Urothelium cell line (cell line): ENCODE measurements at regions not wholly inside any gene's neighbourhood (a gene's known extent, or its start where the extent isn't known, plus 50 kb on each side); places are given as distances from the start of the nearest gene placed in this dataset.

Source experiments
- DNase-seq: peaks from one replicate; pipeline ENCODE4 v3.0.0; 2011; ENCODE audit warnings: low spot score, mixed read lengths
- FAIRE-seq: peaks from 2 replicates; lab custom pipeline; 2011; peaks lifted over from hg19 to GRCh38; lab: Jason Lieb, UNC

DNA sequence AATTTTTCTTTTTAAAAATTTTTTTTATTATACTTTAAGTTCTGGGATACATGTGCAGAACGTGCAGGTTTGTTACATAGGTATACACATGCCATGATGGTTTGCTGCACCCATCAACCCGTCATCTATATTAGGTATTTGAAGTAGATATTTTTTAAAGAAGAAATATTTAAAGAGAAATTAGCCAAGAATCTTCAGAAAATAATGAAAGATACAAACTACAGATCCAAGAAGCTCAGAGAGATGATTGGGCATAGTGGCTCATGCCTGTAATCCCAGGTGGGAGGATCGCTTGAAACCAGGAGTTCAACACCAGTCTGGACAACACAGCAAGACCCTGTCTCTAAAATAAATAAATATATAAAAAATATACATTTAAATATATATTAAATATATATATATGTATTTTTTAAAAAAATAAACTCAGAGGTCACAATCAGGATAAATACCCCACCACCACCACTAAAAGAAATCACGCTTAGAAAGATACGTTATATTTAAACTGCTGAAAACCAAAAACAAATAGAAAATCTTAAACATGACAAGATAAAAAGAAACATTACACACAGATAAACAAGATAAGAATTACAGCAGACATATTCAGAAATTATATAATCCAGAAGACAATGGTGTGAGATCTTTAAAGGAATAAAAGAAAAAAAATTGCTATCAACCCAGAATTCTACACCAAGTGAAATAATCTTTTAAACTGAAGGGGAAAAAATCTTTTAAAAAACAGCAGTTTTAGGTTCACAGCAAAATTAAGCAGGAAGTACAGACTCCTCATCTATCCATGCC is 57.5 kb downstream of the CSF2 start:
- FAIRE-seq = no peak
- DNase-seq = no peak

DNA sequence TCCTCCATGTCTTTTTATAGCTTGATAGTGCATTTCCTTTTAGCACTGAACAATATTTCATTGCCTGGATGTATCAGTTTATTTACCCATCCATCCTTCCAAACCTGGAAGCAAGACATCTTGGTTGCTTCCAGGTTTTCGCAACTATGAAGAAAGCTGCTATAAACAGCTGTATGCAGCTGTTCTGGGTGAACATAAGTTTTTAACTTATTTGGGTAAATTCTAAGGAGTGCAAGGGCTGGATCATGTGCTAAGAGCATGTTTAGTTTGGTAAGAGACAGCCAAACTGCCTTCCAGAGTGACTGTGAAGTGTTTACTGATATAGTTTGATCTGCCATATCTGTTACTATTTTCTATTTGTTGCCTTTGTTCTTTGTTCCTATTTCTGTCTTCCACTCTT is 58.5 kb downstream of the CSF2 start:
- DNase-seq (no peak), FAIRE-seq (no peak)

DNA sequence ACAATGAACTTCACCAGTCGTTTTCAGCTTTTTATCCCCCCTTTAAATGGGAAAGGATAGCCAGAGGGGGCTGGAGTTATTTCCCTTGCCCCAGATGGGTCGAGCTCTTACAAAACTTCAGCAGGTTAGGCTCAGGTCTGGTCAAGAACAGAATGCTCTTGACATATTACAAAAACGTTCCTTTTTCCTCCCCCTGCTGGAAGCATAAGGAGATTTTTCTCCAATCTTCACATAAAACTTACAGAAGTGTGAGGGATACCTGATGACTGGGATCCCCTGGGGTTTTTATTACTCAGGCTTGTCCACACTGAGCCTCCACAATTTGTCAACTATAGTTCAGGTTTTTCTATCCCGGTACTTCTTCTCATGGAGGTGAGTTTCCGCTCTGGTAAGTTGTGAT is 60.8 kb downstream of the CSF2 start:
- DNase-seq = no peak
- no peak for FAIRE-seq

- FAIRE-seq (peak; percentile 27), DNase-seq (no peak)
Measured at GRCh38 chr5:132136906-132137305, 63.3 kb downstream of the CSF2 start.

GRCh38 chr5:132138260-132138659 is 64.7 kb downstream of the CSF2 start:
- no peak for DNase-seq
- no peak for FAIRE-seq
